ENCODE measurements at regions not wholly inside any gene's neighbourhood (a gene's known extent, or its start where the extent isn't known, plus 50 kb on each side); places are given as distances from the start of the nearest gene placed in this dataset.

GRCh38 chr3:30167541-30168011, 438.8 kb upstream of the TGFBR2 start:
- no peak overlapping the region for H2AFZ ChIP-seq (replicated peaks)
- Mint-ChIP-seq H3K27ac (peak overlapping the region; percentile 27), H3K36me3 (no peaks in the 10 kb centered on the region), H3K4me1 (peaks cover 28% of the 10 kb centered on the region), H3K4me3 (no peak overlapping the region), H3K27me3 (ENCODE audit: insufficient read depth, low read depth) (no peaks in the 10 kb centered on the region), H3K9me3 (peaks cover 9% of the 10 kb centered on the region)
- H3K9me3 ChIP-seq (ENCODE audit: low read depth): no peaks in the 10 kb centered on the region
- TF ChIP-seq CTCF (IDR thresholded peaks at IDR 0.05): no peak
- TF ChIP-seq EZH2 (IDR thresholded peaks at IDR 0.05): no peak
- TF ChIP-seq EZH2phosphoT487 (IDR thresholded peaks at IDR 0.05): no peak
- H3K4me3 ChIP-seq: no peak overlapping the region
- no peaks in the 10 kb centered on the region for H3F3A ChIP-seq (ENCODE audit: low read depth)
- DNase-seq (ENCODE audit: low spot score): no peak
- no peaks in the 10 kb centered on the region for H3K79me2 ChIP-seq (ENCODE audit: low read depth)
- no peak overlapping the region for H3K27ac ChIP-seq
- H3K4me2 ChIP-seq: no peak overlapping the region
- no peak overlapping the region for H3K9ac ChIP-seq
- peaks cover 9% of the 10 kb centered on the region for H3K4me1 ChIP-seq
- H4K20me1 ChIP-seq (ENCODE audit: low read depth): no peaks in the 10 kb centered on the region
- no peaks in the 10 kb centered on the region for H3K36me3 ChIP-seq
- H3K27me3 ChIP-seq: no peaks in the 10 kb centered on the region

- H3K36me3 ChIP-seq: no peaks in the 10 kb centered on the region
- H3K27me3 ChIP-seq: no peaks in the 10 kb centered on the region
- TF ChIP-seq EZH2 (IDR thresholded peaks at IDR 0.05): no peak
- H3K4me3 ChIP-seq: no peak overlapping the region
- no peaks in the 10 kb centered on the region for H4K20me1 ChIP-seq (ENCODE audit: low read depth)
- H2AFZ ChIP-seq (replicated peaks): no peak overlapping the region
- H3K36me3 Mint-ChIP-seq: no peaks in the 10 kb centered on the region
- no peak overlapping the region for H3K27ac Mint-ChIP-seq
- H3K79me2 ChIP-seq (ENCODE audit: low read depth): no peaks in the 10 kb centered on the region
- H3K9me3 ChIP-seq (ENCODE audit: low read depth): no peaks in the 10 kb centered on the region
- H3K27ac ChIP-seq: no peak overlapping the region
- H3K4me1 Mint-ChIP-seq: peaks cover 28% of the 10 kb centered on the region
- no peak overlapping the region for H3K4me3 Mint-ChIP-seq
- DNase-seq (ENCODE audit: low spot score): no peak
- no peak overlapping the region for H3K4me2 ChIP-seq
- no peaks in the 10 kb centered on the region for H3K27me3 Mint-ChIP-seq (ENCODE audit: insufficient read depth, low read depth)
- H3K9ac ChIP-seq: no peak overlapping the region
- H3K4me1 ChIP-seq: peaks cover 9% of the 10 kb centered on the region
- no peaks in the 10 kb centered on the region for H3F3A ChIP-seq (ENCODE audit: low read depth)
- peaks cover 5% of the 10 kb centered on the region for H3K9me3 Mint-ChIP-seq
These were observed 436.9 kb upstream of the TGFBR2 start for GRCh38 chr3:30169487-30169886.

GRCh38 chr3:30170681-30171438, 435.5 kb upstream of the TGFBR2 start:
- Mint-ChIP-seq H3K4me1 (peaks cover 28% of the 10 kb centered on the region), H3K27ac (no peak overlapping the region), H3K4me3 (no peak overlapping the region), H3K27me3 (ENCODE audit: insufficient read depth, low read depth) (no peaks in the 10 kb centered on the region), H3K9me3 (peaks cover 5% of the 10 kb centered on the region), H3K36me3 (no peaks in the 10 kb centered on the region)
- no peak overlapping the region for H3K4me3 ChIP-seq
- no peaks in the 10 kb centered on the region for H4K20me1 ChIP-seq (ENCODE audit: low read depth)
- H2AFZ ChIP-seq (replicated peaks): no peak overlapping the region
- no peaks in the 10 kb centered on the region for H3K36me3 ChIP-seq
- H3F3A ChIP-seq (ENCODE audit: low read depth): no peaks in the 10 kb centered on the region
- H3K27ac ChIP-seq: no peak overlapping the region
- H3K4me2 ChIP-seq: no peak overlapping the region
- TF ChIP-seq EZH2 (IDR thresholded peaks at IDR 0.05): no peak
- TF ChIP-seq CTCF (IDR thresholded peaks at IDR 0.05): no peak
- no peak for TF ChIP-seq EZH2phosphoT487 (IDR thresholded peaks at IDR 0.05)
- no peak overlapping the region for H3K9ac ChIP-seq
- H3K27me3 ChIP-seq: no peaks in the 10 kb centered on the region
- H3K79me2 ChIP-seq (ENCODE audit: low read depth): no peaks in the 10 kb centered on the region
- DNase-seq (ENCODE audit: low spot score): no peak
- no peaks in the 10 kb centered on the region for H3K9me3 ChIP-seq (ENCODE audit: low read depth)
- peaks cover 9% of the 10 kb centered on the region for H3K4me1 ChIP-seq

- Mint-ChIP-seq H3K27me3 (ENCODE audit: insufficient read depth, low read depth) (no peaks in the 10 kb centered on the region), H3K4me3 (no peak overlapping the region), H3K27ac (no peak overlapping the region), H3K9me3 (no peaks in the 10 kb centered on the region), H3K4me1 (peaks cover 3% of the 10 kb centered on the region), H3K36me3 (no peaks in the 10 kb centered on the region)
- no peak overlapping the region for H3K27ac ChIP-seq
- no peak overlapping the region for H3K4me3 ChIP-seq
- H3K9ac ChIP-seq: no peak overlapping the region
- peak overlapping the region; percentile 1 for H2AFZ ChIP-seq (replicated peaks)
- no peaks in the 10 kb centered on the region for H3F3A ChIP-seq (ENCODE audit: low read depth)
- H4K20me1 ChIP-seq (ENCODE audit: low read depth): no peaks in the 10 kb centered on the region
- no peak for TF ChIP-seq EZH2phosphoT487 (IDR thresholded peaks at IDR 0.05)
- TF ChIP-seq EZH2 (IDR thresholded peaks at IDR 0.05): no peak
- TF ChIP-seq CTCF (IDR thresholded peaks at IDR 0.05): no peak
- H3K79me2 ChIP-seq (ENCODE audit: low read depth): no peaks in the 10 kb centered on the region
- no peak for DNase-seq (ENCODE audit: low spot score)
- H3K9me3 ChIP-seq (ENCODE audit: low read depth): no peaks in the 10 kb centered on the region
- H3K4me2 ChIP-seq: no peak overlapping the region
- no peaks in the 10 kb centered on the region for H3K27me3 ChIP-seq
- H3K36me3 ChIP-seq: no peaks in the 10 kb centered on the region
- H3K4me1 ChIP-seq: no peaks in the 10 kb centered on the region
These were observed 432.0 kb upstream of the TGFBR2 start for GRCh38 chr3:30174357-30174756.

Data from neural progenitor cell (in vitro differentiated cells).